Stimulated activated CD8-positive, alpha-beta memory T cell treated with anti-CD3 and anti-CD28 coated beads, Interleukin-12 subunit alpha, Interleukin-12 subunit beta, amount 100 ng/mL, for 1 hour (primary cell): ENCODE measurements at regions not wholly inside any gene's neighbourhood (a gene's known extent, or its start where the extent isn't known, plus 50 kb on each side); places are given as distances from the start of the nearest gene placed in this dataset.
"Not testable (repeated sequence)": the region's sequence is repeated elsewhere in the genome, so short reads cannot be mapped to it uniquely, and the experiment has no call there.

ENCODE experiments used
- DNase-seq: peaks from one replicate; pipeline ENCODE4 v3.0.0-alpha.2; 2020; ENCODE audit warnings: low read depth

DNA sequence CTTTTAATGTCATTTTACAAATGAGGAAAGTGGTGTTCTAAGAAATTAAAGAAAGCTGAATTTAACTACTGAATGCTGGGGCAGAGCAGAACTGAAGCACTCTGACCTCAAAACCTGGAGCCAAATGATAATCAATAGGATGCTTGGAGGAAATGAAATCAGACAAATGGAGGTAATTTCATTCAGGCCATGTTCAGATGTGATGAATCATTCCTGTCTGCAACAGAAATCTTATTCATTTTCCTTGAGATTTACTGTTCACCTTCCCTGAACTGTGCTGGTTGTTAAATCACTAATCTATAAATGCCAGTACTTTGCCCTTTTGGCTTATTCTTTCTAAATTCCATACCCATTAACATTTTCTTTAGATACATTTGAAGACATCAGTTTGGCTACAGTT, 85.6 kb upstream of the SNX7 start:
- no peak for DNase-seq

DNA sequence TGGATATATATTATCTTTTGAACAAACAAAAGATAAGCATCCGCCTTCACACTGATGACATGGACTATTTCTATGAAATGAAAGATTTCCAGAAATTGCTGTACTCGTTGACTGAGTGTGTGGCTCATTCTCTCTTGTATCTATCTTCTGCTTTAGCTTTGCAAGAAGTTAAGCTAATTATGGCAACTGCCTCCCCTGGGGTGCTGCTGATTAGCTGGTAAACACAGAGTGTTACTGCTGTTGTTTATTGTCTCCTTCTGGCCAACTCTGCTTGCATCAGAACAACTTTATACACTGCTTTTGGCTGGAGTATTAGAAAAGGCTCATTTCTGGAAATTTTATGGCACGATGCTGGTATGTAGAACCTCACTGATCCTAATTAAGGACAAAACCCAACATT, 95.6 kb upstream of the SNX7 start:
- no peak for DNase-seq

DNA sequence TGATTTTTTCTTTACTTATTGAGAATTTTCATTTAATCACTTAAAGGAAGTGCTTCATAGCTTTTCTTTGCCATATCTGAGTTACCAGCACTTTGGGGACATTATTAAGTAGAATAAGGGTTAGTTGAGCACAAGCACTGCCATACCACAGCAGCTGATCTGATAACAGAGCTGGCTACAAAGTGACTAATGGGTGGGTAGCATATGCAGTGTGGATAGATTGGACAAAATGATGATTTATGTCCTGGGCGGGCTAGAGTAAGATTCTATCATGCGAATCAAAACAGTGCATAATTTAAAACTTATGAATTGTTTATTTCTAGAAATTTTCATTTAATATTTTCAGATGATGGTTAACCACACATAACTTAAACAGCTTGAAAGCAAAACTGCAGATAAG, 102.2 kb upstream of the SNX7 start:
- no peak for DNase-seq

DNA sequence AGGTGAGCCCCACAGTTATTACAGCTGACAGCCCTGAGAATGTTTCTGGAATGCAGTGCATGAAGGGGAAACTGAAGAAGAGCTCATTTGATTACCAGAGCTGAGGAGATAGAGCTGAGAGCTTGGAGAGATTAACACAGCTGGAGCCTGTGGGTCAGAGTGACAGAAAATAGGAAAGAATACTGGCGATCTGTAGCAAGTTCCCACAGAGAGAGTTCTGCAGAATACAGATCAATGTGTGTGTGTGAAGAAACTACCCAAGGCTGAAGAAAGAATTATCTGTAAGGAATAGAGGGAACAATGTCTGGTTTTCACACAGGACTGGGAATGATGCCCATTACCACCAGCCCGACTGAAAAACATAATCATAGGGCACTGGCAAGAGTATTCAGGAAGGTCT, 103.6 kb upstream of the SNX7 start:
- DNase-seq: no peak

DNA sequence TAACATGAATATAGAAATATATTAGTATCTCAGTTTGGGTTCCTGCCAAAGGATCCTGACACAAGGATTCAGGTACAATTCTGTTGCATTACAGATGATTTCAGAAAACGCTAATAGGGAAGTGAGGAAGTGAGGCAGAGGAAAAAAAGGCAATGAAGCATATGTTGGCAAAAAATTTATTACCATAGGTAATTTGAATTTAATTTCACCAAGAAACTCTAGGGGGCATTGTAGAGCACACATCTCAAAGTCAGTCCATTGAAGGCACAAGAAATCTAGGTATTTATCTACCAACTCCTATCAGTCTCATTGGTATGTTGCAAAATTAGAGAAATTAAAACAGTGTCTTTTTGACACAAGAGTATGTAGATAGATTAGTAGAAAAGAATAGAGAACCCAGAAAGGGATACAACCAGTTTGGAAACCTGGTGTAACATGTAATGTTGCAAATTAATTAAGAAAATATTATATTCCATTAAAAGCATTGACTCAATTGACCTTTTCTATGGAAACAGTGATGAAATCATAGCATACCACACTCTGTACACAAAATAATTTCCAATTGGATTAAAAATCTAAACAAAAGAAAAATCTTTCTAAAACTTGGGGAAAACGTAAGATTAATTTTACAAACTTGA, 104.9 kb upstream of the SNX7 start:
- no peak for DNase-seq

DNA sequence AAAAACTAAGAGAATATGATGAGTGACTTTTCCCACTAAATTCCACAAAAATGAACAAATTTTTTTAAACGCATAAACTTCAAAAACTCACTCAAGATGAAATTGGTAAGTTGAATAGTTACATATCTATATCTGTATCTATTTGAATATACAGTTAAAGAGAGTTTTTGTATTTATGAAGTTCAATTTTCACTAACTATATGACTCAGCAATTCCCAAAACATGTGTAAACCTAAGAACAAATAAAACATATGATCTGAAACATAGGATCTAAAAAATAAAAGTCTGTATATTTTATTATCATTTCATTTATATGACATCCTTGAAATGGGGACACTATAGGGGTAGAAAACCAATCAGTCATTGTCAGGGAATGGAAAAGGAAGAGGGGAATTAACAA, 105.7 kb upstream of the SNX7 start:
- DNase-seq: no peak

DNA sequence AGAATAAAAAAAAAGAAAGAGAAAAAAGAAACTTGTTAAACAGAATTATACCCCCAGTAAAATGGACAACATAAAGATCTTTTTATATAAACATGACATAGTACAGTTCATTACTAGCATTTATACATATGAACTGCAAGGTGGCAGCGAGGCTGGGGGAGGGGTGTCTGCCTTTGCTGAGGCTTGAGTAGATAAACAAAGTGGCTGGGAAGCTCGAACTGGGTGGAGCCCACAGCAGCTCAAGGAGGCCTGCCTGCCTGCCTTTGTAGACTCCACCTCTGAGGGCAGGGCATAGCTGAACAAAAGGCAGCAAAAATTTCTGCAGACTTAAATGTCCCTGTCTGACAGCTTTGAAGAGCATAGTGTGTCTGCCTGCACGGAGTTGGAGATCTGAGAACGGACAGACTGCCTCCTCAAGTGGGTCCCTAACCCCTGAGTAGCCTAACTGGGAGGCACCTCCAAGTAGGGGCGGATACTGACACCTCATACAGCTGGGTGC, 108.9 kb upstream of the SNX7 start:
- DNase-seq: not testable (repeated sequence)

DNA sequence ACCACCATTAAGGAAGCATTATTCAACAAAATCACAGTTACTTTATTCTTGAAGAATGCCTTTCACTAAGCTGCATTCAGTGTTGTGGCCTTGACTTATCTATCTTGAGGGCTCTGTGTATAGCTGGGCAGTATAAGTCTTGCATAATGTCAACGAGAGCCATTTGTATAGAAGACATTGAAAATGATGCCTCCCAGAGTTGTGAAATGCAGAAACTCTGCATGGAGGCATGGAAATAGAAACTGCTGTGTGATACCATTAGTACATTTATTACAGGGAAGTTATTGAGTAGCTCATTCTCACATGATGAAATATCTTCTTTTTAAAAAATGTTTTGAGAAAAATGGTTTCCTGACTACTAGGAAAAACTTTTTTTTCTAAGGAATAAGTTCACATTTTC, 111.4 kb upstream of the SNX7 start:
- no peak for DNase-seq

DNA sequence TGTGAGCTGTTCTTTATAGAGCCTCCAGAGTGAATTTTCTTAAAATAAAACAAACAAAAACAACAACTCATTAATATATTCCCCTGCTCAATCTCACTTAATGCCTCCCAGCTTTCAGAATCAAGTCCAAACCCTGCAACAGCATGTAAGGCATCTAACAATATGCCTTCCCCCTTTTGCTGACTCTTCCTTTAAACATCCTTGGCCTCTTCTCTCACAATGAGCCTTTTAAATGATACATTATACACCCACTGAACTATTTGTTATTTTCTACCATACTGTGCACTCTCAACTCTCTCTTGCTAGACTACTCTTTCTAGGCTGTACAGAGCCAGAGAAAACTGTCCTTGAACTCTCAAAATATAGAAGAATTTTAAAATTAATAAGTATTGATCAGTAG, 115.2 kb upstream of the SNX7 start:
- DNase-seq: no peak

DNA sequence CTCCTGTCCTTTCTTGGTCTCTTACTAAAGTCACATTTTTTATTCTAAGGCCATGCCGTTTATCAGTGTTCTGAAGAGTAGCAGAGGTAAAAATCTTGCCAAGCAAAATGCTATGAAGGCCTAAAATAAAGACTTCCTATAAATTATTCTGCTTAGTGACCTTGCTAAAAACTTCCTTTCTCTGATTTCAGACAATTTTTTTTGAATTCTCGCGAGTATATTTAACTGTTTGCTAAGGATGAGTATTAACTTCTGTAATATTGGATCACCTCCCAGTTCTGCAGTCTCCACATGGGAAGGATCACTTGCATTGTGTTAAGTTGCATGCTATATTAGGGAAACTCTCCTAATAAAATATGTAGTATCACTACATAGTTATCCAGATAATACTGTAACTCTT, 123.4 kb upstream of the SNX7 start:
- DNase-seq: no peak

DNA sequence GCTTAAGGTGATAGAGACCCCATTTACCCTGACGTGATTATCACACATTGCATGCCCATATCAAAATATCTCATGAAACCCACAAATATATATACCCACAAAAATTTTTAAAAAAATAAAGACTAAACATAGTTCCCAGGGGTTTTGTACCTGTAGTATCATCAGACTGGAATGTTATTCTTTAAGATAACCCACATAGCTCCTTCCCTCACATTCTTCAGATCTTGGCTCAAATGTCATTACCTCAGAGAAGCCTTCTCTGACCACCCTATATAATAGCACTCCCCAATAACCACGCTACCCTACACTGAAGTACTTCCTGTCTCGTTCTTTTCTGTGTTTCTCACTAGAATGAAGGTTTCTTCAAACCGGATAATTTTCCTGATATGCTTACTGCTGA, 138.3 kb upstream of the SNX7 start:
- no peak for DNase-seq

DNA sequence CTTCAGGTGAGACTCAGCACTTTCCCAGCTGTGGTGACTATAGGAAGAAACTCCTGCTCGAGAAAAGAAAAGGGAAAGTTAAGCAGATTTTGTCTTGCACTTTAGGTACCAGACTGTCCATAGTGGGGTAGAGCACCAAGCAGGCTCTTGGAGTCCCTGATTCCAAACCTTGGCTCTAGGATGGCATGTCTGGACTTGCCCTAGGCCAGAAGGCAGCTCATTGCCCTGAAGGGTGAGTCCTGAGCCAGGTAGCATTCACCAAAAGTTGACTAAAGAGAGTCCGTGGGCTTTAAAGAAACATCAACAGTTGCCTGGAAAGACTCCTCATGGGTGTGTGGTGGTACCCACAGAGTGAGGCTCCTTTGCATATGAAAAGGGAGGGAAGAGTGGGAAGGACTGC, 145.2 kb upstream of the SNX7 start:
- no peak for DNase-seq

DNA sequence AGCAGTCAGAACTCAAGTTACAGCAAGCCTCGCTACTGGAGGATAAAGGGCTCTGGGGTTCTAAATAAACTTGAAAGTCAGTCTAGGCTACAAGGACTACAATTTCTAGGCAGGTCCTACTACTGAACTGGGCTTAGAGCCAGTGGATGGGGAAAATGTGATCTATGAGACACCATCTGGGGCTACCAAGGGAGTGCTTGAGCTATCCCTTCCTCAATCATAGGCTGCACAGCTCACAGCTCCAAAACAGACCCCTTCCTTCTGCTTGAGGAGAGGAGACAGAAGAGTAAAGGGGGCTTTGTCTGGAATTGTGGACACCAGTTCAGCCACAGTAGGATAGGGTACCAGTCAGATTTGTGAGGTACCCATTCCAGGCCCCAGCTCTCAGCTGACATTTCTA, 145.8 kb upstream of the SNX7 start:
- no peak for DNase-seq

DNA sequence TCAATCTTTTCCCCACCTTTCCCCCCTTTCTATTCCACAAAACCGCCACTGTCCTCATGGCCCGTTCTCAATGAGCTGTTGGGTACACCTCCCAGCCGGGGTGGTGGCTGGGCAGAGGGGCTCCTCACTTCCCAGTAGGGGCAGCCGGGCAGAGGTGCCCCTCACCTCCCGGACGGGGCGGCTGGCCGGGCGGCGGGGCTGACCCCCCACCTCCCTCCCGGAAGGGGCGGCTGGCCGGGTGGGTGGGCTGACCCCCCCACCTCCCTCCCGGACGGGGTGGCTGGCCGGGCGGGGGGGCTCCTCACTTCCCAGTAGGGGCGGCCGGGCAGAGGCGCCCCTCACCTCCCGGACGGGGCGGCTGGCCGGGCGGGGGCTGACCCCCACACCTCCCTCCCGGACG, 149.3 kb upstream of the SNX7 start:
- DNase-seq: not testable (repeated sequence)

DNA sequence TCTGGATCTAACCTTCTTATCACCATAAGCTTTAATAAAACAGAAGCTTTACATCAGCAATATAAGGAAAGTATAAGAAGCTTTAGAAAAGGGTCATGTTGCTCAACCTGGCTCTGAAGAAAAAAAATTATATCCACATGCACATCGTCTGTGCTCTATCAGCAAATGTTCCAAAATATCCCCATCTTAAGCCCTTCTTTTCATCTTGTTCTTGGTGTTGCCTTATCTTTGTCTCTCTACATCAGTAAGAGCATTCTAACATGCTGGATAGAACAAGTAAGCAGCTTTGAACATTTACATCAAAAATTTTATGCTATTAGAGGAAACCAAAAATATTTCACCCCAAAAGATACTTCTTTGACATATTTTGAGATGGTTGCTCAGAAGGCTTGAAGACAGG, 157.8 kb upstream of the SNX7 start:
- no peak for DNase-seq

DNA sequence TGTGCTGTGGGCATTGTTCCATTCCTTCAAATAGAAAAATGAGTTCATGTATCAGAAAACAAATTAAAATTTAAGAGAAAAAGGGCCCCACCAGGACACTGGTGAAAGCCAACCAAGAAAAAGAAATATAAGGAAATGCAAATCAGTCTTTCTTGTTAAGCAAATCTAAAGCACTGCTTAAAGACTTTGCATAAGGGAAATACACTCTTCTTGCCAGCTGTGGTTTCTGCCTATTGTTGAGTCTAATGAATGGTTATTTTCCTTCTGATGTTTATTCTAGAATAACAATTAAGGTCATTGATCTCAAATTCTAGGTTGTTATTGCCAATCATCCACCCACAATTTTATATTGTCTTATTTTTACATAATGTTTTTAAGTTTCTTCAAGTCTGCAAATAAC, 158.6 kb upstream of the SNX7 start:
- DNase-seq: no peak

DNA sequence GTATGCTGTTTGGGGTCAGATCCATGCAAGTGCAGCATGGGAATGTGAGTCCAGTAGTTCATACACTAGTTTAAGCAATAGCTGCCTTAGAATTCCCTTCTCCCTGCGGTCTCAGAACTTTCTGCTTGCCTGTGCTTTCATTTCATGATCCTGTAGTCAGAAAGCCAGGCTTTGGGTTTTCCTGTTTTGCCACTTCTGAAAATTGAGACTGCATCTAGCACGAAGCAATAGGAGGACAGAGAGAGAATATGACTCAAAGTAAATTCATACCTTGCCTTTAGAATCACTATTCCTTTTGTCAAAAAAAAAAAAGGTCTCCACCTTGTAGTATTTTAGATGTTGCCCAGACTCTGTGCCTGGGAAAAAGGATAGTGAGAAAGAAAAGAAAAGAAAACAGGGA, 161.2 kb upstream of the SNX7 start:
- DNase-seq: no peak

DNA sequence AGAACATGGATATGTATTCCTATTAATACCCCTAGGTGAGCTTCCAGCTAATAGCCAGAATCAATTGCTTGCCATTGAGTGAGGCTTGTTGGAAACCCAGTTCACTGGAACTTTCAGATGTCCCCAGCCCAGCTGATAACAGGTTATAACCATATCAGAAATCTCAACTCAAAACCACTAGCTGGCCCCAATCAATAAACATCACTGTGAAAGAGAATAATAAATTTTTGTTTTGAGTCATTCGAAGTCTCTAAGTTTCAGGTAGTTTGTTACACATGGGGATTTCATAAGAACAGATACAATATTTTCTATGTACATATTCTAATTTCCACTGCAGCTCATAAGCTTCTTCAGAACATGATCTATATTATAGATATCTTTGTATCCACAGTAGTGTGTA, 162.9 kb upstream of the SNX7 start:
- DNase-seq: no peak

DNA sequence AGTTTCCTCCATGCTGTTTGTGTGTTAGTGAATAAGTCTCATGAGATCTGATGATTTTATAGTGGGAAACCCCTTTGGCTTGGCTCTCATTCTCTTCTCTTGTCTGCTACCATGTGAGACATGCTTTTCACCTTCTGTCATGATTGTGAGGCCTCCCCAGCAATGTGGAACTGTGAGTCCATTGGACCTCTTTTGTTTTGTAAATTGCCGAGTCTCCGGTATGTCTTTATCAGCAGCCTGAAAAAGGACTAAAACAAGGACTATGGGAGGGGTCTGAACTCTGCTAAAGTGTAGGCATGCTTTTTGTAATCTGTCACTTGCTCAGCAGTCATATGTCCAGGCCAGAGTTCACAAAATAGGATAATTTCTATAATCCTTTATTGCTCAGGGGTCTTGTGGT, 164.0 kb upstream of the SNX7 start:
- DNase-seq: no peak

DNA sequence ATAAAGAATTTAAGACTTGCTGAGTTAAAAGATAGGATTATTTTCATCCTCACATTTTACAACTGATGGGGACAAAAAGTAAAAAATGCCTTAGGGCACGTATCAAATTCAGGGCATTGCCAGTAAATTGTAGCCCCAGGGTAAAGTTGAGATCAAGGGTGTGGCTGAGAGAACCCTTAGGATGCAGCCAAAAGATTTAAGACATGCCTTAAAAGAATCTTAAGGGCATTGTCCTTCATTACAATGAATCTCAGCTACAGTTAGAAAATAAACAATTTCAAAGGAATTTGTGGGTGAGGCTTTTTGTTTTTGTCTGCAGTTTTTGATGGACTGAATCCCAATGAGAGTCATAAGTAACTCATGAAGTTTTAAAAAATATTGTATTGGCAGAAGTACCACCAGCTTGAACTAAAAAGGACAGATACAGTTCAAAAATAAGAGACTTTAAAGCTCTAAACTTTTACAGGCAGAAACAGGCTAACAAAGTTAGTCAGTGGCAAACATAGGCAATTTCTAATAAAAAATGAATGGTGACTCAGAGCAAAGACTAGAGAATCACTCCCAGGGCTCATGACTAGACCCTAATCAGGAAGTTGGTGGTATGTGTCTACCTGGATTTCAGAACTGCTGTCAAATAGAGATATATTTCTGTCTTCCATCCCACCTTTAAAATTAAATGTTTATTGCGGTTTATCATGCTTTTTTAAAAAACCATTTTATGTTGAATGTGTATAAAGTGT, 165.1 kb upstream of the SNX7 start:
- DNase-seq: no peak

DNA sequence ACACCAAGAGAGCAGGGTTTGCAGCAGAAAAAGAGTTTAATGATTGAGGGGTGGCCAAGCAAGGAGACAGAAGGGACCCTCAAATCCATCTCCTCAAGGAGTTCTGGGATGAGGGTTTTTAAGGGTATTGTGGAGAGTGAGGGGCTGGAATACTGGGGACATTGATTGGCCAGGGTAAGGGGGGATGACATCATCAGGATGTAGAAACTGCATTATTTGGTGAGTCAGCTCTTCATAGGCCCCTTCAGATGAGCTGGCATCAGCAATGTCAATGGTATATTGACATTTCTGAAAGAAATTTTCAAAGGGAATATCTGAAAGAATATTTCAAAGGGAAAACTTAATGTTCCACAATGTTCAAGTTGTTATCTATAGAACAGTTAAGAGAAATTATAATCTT, 168.1 kb upstream of the SNX7 start:
- DNase-seq: no peak

DNA sequence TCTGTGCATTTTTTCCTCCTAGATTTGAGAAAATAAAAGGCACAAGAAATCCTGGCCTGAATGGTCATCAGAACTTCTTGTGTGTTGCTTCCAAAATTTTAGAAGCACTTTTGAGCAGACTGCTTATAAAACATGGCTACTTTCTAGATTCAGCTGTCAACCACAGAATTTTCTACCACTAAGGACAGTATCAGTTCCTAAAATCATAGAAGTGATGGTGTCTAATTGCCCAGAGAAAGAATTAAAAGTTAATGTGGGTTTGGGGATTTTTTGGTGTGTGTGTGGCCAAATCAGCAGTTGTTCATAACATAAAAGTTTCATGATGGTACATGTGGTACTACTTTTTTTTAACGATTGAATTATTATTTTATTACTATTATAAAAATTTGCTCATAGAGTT, 171.4 kb upstream of the SNX7 start:
- no peak for DNase-seq

DNA sequence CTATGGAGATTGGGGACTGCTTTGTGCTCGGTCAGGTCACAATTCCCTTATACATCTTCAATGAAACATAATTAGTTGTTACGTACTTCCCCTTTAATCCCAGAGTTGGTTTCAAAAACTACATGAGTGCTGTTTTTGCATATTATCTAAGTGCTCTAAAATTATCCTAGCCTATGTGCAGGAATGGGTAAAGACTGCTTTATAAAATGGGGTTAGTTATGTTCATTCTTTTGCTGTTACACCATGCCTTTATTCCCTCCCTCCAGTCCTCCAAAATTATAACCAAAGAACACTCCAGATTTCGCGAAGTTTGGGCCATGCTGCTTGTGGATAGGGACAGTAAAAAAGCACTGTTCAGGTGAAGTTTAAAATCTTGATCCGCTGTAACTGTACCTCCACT, 173.9 kb upstream of the SNX7 start:
- no peak for DNase-seq

DNA sequence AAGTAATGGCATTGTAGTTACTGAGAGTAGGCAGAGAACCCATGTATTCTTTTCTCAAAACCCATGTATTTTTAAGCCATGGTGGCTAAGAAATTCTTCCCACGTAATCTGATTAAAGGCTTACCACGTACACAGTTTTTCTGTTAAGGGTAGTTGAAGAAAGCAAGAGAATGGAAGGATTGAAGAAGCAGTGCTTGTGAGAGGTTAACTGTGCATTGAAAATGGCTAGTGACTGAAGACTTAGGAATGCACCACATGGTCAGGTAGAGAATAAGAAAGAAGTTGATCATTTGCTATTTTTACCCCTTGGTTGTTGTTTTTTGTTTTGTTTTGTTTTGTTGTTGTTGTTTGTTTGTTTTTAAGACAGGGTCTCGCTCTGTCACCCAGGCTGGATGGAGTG, 178.9 kb upstream of the SNX7 start:
- DNase-seq: no peak
